22Rv1 (cell line): ENCODE measurements at regions not wholly inside any gene's neighbourhood (a gene's known extent, or its start where the extent isn't known, plus 50 kb on each side); places are given as distances from the start of the nearest gene placed in this dataset.

Experiments used
- ZFX ChIP-seq: fragments of 450-650 bp; IDR thresholded peaks from 2 replicates; pipeline ENCODE4 v1.6.1; 2017; ENCODE audit warnings: antibody characterized with exemption, borderline replicate concordance
- TF ChIP-seq, protein P1 (sequence below): fragments of 450-650 bp; IDR thresholded peaks from 2 replicates; pipeline ENCODE4 v1.5.1; 2017; ENCODE audit warnings: mild to moderate bottlenecking

DNA sequence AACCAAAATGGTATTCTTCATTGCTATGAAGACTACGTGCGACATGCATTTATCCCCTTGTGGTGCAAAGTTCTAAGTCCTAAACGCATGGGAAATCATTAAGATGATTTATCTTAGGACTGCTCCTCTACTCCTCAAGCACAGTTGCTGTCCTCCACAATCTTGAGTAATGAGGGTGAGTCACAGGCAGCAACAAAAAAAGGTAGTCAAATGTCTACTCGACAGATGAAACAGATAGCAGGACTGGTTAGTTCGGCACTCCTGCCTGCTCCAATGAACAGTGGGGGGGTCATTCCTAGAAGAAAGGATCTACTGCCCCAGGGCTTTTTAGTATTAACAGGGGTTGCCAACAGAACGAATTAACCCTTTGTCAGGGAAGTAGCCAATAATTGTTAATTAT is 233.7 kb upstream of the FGF13 start:
- TF ChIP-seq, protein P1, sequence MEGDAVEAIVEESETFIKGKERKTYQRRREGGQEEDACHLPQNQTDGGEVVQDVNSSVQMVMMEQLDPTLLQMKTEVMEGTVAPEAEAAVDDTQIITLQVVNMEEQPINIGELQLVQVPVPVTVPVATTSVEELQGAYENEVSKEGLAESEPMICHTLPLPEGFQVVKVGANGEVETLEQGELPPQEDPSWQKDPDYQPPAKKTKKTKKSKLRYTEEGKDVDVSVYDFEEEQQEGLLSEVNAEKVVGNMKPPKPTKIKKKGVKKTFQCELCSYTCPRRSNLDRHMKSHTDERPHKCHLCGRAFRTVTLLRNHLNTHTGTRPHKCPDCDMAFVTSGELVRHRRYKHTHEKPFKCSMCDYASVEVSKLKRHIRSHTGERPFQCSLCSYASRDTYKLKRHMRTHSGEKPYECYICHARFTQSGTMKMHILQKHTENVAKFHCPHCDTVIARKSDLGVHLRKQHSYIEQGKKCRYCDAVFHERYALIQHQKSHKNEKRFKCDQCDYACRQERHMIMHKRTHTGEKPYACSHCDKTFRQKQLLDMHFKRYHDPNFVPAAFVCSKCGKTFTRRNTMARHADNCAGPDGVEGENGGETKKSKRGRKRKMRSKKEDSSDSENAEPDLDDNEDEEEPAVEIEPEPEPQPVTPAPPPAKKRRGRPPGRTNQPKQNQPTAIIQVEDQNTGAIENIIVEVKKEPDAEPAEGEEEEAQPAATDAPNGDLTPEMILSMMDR: no peak
- TF ChIP-seq ZFX: no peak
